ENCODE measurements at regions not wholly inside any gene's neighbourhood (a gene's known extent, or its start where the extent isn't known, plus 50 kb on each side); places are given as distances from the start of the nearest gene placed in this dataset.

GRCh38 chr10:57785068-57785467 lies 482.6 kb downstream of the IPMK start:
- FAIRE-seq (no peak), DNase-seq (no peak)
- Histone ChIP-seq H3K4me1 (ENCODE audit: control insufficient read depth in 2 of 3, insufficient read depth in 2 of 3, low read depth in 1 of 3, low read length in 3 of 3) (no peaks in the 10 kb centered on the region), H3K9ac (ENCODE audit: low read length in 3 of 3) (no peak overlapping the region), H3K9me3 (ENCODE audit: control insufficient read depth in 2 of 3, insufficient read depth in 1 of 3, low read length in 3 of 3) (no peaks in the 10 kb centered on the region), H3K4me3 (ENCODE audit: low read length in 3 of 3) (no peak overlapping the region), H3K36me3 (ENCODE audit: control insufficient read depth in 2 of 3, insufficient read depth in 3 of 3, low read length in 3 of 3) (no peaks in the 10 kb centered on the region), H3K27me3 (ENCODE audit: control insufficient read depth, insufficient read depth, low read length) (no peaks in the 10 kb centered on the region), H3K27ac (ENCODE audit: low read depth in 2 of 2, low read length in 2 of 2) (no peak overlapping the region)
- TF ChIP-seq, protein P1, sequence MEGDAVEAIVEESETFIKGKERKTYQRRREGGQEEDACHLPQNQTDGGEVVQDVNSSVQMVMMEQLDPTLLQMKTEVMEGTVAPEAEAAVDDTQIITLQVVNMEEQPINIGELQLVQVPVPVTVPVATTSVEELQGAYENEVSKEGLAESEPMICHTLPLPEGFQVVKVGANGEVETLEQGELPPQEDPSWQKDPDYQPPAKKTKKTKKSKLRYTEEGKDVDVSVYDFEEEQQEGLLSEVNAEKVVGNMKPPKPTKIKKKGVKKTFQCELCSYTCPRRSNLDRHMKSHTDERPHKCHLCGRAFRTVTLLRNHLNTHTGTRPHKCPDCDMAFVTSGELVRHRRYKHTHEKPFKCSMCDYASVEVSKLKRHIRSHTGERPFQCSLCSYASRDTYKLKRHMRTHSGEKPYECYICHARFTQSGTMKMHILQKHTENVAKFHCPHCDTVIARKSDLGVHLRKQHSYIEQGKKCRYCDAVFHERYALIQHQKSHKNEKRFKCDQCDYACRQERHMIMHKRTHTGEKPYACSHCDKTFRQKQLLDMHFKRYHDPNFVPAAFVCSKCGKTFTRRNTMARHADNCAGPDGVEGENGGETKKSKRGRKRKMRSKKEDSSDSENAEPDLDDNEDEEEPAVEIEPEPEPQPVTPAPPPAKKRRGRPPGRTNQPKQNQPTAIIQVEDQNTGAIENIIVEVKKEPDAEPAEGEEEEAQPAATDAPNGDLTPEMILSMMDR (IDR thresholded peaks at IDR 0.05; ENCODE audit: borderline replicate concordance, extremely low read depth, insufficient read depth): no peak
- intact Hi-C loops (cut with DNase I): no loop called here

GRCh38 chr10:57776688-57777432 lies 490.8 kb downstream of the IPMK start:
- TF ChIP-seq, protein P1 (IDR thresholded peaks at IDR 0.05; ENCODE audit: borderline replicate concordance, extremely low read depth, insufficient read depth): no peak
- Histone ChIP-seq H3K4me3 (ENCODE audit: low read length in 3 of 3) (no peak overlapping the region), H3K36me3 (ENCODE audit: control insufficient read depth in 2 of 3, insufficient read depth in 3 of 3, low read length in 3 of 3) (no peaks in the 10 kb centered on the region), H3K27ac (ENCODE audit: low read depth in 2 of 2, low read length in 2 of 2) (no peak overlapping the region), H3K9ac (ENCODE audit: low read length in 3 of 3) (no peak overlapping the region), H3K4me1 (ENCODE audit: control insufficient read depth in 2 of 3, insufficient read depth in 2 of 3, low read depth in 1 of 3, low read length in 3 of 3) (no peaks in the 10 kb centered on the region), H3K9me3 (ENCODE audit: control insufficient read depth in 2 of 3, insufficient read depth in 1 of 3, low read length in 3 of 3) (peaks cover 0 to 3% (median 2%) of the 10 kb centered on the region in 3 donors), H3K27me3 (ENCODE audit: control insufficient read depth, insufficient read depth, low read length) (no peaks in the 10 kb centered on the region)
- no peak for DNase-seq
- intact Hi-C loops (cut with DNase I): no loop called here
- FAIRE-seq: no peak

GRCh38 chr10:57775250-57775649 lies 492.4 kb downstream of the IPMK start:
- Histone ChIP-seq H3K4me3 (ENCODE audit: low read length in 3 of 3) (no peak overlapping the region), H3K36me3 (ENCODE audit: control insufficient read depth in 2 of 3, insufficient read depth in 3 of 3, low read length in 3 of 3) (no peaks in the 10 kb centered on the region), H3K9me3 (ENCODE audit: control insufficient read depth in 2 of 3, insufficient read depth in 1 of 3, low read length in 3 of 3) (peaks cover 0 to 3% (median 2%) of the 10 kb centered on the region in 3 donors), H3K27ac (ENCODE audit: low read depth in 2 of 2, low read length in 2 of 2) (no peak overlapping the region), H3K9ac (ENCODE audit: low read length in 3 of 3) (no peak overlapping the region), H3K4me1 (ENCODE audit: control insufficient read depth in 2 of 3, insufficient read depth in 2 of 3, low read depth in 1 of 3, low read length in 3 of 3) (no peaks in the 10 kb centered on the region), H3K27me3 (ENCODE audit: control insufficient read depth, insufficient read depth, low read length) (no peaks in the 10 kb centered on the region)
- DNase-seq (no peak), FAIRE-seq (no peak)
- TF ChIP-seq, protein P1 (IDR thresholded peaks at IDR 0.05; ENCODE audit: borderline replicate concordance, extremely low read depth, insufficient read depth): no peak
- intact Hi-C loops (cut with DNase I): no loop called here

All from kidney (tissue), 13 donors.